ENCODE measurements at regions not wholly inside any gene's neighbourhood (a gene's known extent, or its start where the extent isn't known, plus 50 kb on each side); places are given as distances from the start of the nearest gene placed in this dataset.

DNA sequence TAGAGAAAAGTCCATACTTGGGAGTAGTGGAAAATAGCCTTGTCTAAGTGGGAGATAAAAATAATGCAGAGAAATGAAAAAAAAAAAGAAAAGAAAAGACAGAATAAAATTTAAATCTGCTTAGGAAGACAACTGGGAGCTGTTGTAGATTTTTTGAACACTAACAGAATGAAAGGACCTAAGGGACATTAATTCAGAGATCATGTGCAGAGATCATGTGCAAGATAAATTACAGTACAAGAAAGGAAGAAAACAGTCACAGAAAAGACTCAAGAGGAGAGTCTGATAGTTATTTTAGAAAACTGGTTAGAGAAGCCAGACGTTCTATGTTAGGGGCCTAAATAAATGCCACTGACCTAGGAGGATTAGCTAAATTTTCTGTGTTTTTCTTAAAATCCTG is 1226.8 kb upstream of the NUDT12 start:
- TF ChIP-seq CTCF (IDR thresholded peaks at IDR 0.05): no peak
- TF ChIP-seq POLR2A (IDR thresholded peaks at IDR 0.05): no peak
